HG03066 (cell line): ENCODE measurements at regions not wholly inside any gene's neighbourhood (a gene's known extent, or its start where the extent isn't known, plus 50 kb on each side); places are given as distances from the start of the nearest gene placed in this dataset.

Experiments used
- ATAC-seq: cut with Tn5 transposase; IDR thresholded peaks from one replicate; pipeline ENCODE4 v1.9.1; 2021; ENCODE audit warnings: low read depth; ENCODE audit not compliant: unreplicated experiment

DNA sequence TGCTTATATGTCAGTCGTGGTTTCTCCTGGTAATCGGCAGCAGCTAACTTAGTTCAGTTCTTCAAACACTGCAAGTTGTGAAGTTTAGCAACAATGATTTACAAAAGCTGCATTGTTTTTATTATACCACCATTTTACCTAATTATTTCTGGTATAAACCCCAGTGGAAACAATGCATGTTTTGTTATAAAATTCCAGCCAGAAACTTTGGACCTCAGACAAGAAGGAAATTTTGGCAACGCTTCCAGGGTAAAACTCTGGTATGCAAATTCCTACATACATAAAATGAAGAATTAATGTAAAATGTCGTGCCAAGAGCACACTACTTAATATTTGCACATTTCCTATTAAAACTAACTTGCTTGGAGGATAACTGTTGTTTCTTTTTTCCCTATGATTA lies 277.4 kb upstream of the LYZL1 start:
- ATAC-seq, result no peak

DNA sequence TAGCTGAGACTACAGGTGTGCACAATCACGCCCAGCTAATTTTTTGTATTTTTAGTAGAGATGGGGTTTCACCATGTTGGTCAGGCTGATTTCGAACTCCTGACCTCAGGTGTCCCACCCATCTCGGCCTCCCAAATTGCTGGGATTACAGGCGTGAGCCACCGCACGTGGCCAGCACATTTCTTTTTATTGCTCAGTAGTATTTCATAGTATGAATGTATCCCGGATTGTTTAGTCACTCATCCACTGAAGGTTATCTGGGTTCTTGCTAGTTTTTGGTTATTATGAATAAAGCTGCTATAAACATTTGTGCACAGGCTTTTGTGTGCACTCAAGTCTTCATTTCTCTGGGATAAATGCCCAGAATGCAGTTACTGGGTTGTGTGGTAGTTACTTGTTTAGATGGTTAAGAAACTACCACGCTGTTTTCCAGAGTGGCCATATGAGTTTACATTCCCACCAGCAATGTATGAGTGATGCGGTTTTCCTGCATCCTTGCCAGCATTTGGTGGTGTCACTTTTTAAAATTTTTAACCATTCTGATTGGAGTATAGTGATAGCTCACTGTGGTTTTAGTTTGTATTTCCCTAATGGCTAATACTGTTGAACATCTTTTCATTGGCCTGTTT lies 275.8 kb upstream of the LYZL1 start:
- ATAC-seq, result no peak

DNA sequence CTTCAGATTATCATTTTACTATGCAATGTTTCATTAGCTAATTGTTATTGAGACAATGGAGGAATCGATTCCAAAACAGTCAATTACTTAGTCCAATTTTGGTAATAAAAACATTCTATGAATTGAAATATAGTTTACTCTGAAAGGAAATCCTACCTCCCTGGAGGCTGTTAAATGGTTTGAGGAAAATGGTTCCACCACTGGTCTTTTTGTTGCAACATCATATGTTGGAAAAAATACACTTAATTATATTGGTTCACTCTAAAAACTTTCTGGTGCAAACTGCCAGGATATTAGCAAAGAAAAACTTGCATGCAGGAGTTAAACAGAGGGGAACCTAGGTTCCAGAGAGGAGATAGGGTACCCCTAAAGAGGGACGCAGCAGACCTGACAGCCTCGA lies 267.3 kb upstream of the LYZL1 start:
- ATAC-seq, result no peak

DNA sequence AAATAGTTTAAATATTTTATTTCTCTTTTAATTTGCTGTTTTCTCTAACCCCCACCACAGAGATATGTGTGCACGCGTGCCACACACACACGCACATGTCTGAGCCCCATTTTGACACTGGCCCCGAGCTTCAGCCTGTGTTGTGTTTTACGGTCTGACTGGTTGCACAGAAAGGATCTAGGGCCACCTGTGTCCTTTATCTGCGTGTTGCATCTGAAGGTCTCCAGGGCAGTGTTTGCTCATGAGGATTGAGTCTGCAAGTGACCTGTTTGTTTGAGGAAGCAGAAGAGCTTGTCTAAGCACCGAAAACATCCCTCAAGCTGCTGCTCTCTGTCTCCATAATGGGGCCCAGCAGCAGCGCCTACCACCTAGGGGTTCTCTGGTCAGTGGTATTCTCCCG lies 266.4 kb upstream of the LYZL1 start:
- ATAC-seq, result no peak

DNA sequence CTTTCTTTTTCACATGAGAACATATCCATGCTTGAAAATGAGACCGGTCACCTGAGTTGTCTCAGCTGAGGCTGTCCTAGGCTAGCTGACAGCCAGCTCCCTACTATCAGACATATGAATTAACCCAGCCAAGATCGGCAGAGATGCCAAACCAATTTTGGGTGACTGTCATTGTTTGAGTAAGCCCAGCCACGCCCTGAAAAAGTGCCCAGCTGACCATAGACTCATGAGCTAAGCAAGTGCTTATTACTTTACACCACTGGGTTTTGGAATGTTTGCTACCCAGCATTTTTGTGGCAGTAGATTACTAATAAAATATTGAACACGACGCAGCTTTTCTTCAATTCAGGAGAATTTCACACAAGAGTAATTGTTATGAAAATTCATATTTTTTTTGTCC lies 265.2 kb upstream of the LYZL1 start:
- no peak for ATAC-seq

DNA sequence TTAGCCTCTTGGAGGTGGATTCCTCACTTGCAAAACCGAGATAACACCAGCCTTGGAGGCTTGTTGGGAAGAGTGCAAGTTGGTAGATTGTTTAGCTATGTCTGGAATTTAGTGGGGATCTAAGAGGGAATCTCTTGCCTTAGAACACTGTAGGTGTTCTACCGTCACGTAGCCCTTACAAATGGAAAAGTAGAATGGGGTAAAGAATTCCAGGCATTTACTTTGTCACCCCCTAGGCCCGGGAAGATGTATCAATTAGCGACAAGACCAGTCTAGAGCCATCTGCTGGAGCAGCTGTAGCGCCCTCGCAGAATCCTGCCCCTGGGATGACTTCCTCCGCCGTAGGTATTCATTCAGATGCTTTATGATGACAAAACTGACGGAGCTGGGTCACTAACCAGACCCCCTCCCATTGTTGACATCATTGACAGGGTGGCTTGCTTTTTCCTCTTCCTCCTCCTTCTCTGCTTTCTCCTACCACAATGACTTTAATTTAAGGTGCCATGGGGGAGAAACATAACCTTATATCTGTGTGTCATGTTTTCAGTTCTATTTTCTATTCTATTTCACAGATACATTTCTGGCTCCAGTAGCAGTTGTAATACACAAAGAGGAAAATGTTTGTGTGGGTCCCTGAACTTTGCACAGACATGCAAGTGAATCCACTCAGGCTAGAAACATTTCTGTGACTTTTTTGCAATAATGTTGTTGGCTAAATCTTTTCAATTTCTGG lies 262.6 kb upstream of the LYZL1 start:
- ATAC-seq, result no peak

DNA sequence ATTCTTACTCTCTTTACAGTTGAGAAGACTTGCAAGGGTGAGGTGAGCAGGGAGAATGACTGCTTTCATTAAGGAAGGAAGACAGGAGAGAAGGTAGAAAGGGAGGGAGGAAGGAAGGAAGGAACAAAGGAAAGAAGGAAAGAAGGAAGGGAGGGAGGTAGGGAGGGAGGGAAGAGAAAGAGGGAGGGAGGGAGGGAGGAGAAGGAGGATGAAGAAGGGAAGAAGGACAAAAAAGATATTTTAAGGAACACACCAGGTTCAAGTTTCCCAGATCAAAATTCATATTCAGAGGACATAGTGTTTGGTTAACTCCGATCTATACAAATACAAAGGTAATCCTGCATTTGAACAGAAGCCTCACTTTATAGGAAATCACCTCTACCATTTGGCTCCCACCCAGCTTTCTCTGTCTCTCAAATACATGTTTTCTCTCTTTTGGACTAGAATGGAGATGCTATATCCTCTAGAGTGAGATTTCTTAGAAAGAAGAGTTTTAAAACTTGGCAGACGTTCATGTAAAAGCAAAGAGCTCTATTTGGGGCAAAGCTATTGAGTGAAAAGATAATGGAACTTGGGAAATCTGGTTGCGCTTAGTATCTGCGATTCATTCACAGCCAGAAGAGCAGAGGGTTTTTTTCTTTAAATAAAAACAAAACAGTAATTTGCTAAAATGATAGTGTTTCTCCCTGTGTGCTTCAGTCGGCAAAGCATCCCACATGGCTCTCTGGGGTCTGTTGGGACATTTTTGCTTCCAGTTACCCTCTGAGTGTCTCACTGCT lies 261.9 kb upstream of the LYZL1 start:
- no peak for ATAC-seq

DNA sequence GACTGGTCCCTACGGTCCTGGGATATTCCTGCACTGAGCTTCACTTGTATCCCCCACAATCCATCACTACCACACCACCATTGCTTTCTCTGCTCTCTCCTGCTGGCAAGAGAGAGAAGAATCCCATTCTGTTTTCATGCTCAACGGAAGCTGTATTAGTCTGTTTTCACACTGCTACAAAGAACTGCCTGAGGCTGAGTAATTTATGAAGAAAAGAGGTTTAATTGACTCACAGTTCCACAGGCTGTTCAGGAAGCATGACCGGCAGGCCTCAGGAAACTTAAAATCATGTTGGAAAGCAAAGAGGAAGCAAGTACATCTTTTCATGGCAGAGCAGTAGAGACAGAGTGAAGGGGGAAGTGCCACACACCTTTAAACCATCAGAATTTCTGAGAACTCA lies 260.4 kb upstream of the LYZL1 start:
- no peak for ATAC-seq

DNA sequence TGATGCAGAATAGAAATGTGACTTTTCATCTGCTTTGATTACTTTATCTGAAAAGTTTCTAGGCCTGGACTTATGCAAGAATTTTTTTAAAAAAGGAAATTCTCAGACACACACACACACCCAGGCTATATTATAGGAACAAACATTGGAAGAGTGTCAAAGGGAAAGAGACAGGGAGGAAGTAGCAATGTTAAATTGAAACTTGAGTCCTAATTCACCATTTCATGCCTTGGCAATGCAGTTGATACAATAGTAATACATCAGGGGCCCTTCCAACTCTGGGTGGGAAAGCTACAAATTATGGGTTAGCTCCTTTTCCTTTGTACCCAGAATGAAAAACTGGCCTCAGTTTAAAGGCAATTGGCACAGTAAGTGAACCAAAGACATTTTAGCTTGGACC lies 258.0 kb upstream of the LYZL1 start:
- ATAC-seq, result no peak

DNA sequence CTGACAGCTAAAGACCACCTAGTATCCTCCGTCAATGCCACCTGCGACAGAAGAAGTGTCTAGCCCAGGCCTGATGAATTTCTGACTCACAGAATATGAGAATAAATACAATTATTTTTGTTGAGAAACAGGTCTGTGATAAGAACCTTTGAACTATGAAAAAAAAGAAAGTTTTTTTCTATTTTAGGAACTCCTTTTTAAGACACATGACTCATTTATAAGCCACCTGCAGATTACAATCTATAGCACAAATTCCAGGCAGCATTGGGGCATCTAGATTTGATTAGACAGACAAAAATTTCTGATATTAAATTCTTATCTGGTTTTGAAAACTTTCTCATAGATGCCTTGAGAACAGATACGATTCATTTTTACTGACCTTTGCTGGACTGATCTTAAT lies 256.7 kb upstream of the LYZL1 start:
- ATAC-seq, result no peak

DNA sequence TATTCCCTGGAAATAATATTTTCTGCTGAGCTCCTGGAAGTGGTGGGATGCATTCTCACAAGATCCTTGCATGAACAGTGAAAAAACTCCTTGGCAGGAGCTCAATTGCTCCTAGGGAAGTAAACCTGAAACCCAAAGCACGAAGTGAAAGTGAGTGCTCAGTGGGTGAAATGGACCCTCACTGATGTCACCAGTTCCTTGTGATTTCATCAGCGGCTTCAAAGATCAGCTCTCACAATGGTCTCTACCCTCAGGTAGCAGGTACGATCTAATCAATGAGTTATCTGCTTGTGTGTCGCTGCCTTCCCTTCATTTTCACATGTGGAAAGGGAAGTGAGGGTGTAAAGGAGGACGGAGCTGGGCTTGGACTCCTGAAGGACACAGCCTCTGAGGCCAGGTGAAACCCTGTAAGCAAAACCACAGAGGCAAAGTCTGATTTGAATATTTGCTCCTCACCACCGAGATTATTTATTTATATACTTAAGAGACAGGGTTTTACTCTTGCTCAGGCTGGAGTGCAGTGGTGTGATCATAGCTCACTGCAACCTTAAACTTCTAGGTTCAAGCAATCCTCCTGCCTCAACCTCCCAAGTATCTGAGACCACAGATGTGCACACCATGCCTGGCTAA lies 255.4 kb upstream of the LYZL1 start:
- ATAC-seq, result peak; percentile 81

DNA sequence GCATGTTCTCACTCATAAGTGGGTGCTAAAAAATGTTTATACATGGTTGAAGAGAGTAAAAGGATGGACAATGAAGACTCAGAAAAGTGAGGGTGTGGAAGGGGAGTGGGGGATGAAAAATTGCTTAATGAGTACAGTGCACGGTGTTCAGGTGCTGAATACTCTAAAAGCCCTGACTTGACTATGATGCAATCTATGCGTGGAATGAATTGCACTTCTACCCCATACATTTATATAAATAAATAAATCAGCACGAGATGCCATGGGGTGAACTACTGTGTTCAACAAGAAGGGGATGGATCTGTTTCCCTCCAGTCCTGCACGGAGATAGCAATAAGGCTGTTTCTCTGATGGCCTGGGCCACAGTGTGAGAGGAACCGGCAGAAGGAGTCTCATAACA lies 254.3 kb upstream of the LYZL1 start:
- ATAC-seq, result no peak

DNA sequence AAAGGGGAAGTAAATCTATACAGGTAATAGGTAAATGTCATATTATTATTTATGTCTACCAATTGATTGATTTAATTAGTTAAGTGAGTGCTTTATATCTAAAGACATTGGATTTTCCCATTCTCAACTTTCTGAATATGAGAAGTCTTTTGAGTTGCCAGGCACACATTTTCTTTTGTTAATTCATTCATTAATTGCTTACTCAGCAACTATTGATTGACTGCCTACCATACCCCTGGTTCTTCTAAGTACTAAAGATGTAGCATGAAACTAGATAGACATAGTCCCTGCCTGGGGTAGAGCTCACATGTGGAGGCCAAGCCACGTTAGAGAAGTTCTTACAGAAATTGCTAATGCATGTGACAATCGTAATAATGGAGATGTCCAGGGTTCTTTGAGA lies 253.1 kb upstream of the LYZL1 start:
- no peak for ATAC-seq

DNA sequence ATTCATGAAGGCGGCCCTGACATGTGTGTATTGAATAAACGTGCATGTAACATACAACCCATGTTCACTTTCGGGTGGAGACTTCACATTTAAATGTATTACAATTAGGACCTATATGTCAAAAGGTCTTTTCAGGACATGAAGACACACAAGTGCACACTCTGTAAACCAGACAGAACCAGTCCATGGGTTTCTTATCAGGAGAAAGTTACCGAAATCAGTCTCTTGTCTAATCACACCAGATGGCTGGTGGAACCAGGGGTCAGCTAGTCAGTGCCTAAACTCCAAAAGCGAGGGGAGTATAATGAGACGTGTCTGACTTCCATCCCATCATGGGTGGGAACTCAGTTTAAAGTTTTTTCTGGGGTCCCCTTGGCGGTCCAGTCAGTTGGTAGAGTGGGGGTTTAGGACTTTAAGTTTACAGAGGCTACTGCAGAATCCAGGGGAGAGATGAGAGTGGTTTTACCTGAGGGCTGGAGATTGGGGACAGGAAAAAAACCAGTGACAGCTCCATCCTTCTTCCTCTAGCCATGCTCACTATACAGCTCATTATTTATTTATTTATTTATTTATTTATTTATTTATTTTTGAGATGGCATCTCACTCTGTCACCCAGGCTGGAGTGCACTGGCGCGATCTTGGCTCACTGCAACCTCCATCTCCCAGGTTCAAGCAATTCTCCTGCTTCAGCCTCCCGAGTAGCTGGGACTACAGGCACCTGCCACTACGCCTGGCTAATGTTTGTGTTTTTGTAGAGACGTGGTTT lies 251.3 kb upstream of the LYZL1 start:
- ATAC-seq, result no peak

DNA sequence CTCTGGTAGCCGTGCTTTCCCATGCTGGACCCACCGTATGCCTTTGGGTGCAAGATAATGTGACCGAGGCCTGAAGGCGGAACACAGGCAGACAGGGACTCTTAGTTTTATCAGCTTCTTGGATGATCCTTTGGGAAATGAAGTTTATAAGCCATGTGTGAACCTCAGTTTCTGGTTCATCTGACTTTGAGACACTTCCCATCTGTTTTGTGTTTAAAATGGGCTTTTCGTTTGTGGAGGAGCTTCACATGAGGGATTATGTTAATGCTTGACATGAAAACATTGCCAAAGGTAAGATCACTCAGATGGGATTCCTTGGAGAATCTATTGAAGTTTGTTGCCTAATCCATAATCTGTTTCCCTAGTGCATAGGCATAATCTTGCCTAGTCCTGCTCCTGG lies 249.8 kb upstream of the LYZL1 start:
- no peak for ATAC-seq

DNA sequence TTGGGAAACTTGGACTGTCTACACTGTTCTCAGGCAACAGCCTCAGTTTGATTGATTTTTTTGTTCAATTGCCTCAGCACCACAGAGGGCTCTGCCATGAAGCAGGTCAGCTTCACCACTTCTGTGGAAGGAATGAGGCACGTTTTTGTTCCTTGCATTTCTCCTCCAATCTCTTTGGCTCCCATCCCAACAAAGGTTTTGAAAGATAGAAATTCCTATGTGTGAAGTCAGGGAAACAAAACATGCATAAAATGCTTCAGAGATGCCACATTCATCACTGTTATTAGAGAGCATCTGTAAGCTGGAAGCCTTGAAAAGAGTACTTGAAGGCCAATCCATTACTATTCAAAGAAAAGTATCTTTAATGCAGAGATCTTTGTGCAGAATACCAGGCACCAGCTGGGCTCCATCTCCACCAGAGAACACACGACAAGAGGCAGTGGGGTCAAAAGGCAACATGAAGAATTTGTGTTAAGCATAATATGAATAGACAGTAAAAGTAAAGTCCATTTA lies 249.1 kb upstream of the LYZL1 start:
- no peak for ATAC-seq

DNA sequence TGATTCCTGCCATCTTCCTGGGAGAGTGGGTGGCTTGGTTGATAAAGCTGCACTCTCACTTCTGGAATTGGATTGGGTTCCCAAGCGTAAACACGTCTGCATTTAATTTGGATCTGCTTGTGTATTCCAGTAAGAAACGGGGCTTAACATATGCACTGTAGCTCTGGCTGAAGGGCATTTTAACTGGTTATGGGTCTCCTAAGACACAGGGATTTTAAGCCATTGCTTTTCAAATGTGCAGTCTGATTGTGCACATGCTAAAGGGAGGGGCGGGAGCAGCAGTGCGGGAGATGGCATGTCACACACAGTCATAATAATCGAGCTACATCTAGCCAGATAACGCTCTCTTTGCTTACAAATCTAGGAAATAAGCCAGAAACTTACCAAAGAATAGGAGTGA lies 247.3 kb upstream of the LYZL1 start:
- ATAC-seq, result no peak

DNA sequence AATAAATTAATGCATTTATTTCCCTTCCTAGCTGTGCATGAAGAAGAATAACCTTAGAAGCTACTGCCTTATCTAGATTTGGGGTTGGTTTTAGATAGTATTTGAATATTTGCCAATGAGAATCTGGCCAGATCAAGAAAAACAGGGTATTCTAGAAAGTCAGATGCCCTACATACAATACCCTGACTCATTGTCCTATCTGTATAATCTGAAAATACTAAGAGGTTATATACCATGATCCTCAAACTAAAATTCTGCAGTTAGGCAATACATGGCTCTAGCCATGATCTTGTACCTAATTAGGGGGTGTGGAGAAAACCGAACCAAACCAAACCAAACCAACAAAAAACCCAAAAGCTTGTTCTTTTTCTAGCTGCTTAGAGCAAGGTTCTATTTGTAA lies 240.4 kb upstream of the LYZL1 start:
- no peak for ATAC-seq

DNA sequence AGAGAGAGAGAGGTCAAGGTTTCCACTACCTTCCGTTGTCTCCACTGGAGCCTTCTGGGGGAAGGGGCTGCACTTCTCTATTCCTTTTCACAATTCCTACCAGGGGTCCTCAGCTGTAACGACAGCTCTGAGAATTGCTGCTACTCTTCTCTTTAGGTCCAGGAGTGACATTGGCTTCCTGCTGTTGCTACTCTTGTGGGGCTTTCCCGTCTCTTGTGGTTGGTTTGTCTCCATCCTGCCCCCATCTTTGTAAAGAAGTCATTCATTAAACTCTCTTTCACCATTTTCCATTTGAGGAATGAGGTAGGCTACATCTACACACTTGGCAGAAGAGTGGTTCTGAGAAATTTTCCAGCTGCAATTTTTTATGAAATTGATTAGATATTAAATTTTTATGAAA lies 238.8 kb upstream of the LYZL1 start:
- no peak for ATAC-seq

DNA sequence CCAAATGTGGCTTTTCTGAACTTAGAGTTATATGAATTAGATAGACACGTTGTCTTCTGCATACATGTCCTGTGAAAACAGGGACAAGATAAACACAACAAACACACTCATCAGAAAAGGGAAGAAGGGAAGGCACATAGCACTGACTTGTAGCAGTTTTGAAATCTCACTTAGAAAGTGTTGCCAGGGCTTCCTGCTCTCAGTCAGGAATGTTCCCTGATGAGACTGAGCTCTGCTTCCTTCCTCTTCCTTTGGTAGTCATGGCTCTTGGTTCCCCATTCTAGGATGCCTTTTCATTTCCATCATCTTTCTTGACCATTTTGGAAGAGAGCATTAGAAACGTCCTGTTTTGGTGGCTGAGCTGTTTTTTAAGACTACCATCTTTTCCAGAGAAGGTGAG lies 233.8 kb upstream of the LYZL1 start:
- no peak for ATAC-seq
